Heart right ventricle (tissue), 16 donors: ENCODE measurements at regions not wholly inside any gene's neighbourhood (a gene's known extent, or its start where the extent isn't known, plus 50 kb on each side); places are given as distances from the start of the nearest gene placed in this dataset.

ENCODE experiments used
- ATAC-seq, 8 donors: fragments of 200-7000 bp; cut with Tn5 transposase; one replicate each; pipeline ENCODE4 v1.9.1; 2020; ENCODE audit warnings: mild to moderate bottlenecking in 8 of 8, moderate library complexity in 8 of 8, moderate number of reproducible peaks in 1 of 8
- DNase-seq, 2 donors: peaks; one replicate each; pipeline ENCODE4 v3.0.0-alpha.2; 2020
- H3K27ac ChIP-seq, 10 donors: fragments of 200-600 bp; sonication (generic) in 2 of 10; one replicate each; pipeline versions ENCODE4 v1.5.0 to v1.8.0; 2020 to 2022; ENCODE audit warnings: mild to moderate bottlenecking in 3 of 10
- H3K27me3 ChIP-seq, 7 donors: fragments of 200-600 bp; one replicate each; pipeline ENCODE4 v1.8.0; 2021 to 2022; ENCODE audit warnings: mild to moderate bottlenecking in 2 of 7
- H3K36me3 ChIP-seq, 9 donors: fragments of 200-600 bp; sonication (generic) in 1 of 9; one replicate each; pipeline versions ENCODE4 v1.5.0 to v1.8.0; 2020 to 2022; ENCODE audit warnings: mild to moderate bottlenecking in 2 of 9
- H3K4me1 ChIP-seq, 9 donors: fragments of 200-600 bp; sonication (generic) in 1 of 9; one replicate each; pipeline versions ENCODE4 v1.5.0 to v1.8.0; 2020 to 2022; ENCODE audit warnings: mild to moderate bottlenecking in 4 of 9
- H3K4me3 ChIP-seq, 10 donors: fragments of 200-600 bp; sonication (generic) in 2 of 10; one replicate each; pipeline versions ENCODE4 v1.5.0 to v1.8.0; 2020 to 2022; ENCODE audit warnings: mild to moderate bottlenecking in 7 of 10, moderate library complexity in 2 of 10
- H3K9me3 ChIP-seq, 11 donors: fragments of 200-600 bp in 10 of 11; sonication (generic) in 2 of 11; one replicate each; pipeline versions ENCODE4 v1.5.0 to v1.8.0; 2013 to 2022; ENCODE audit warnings: mild to moderate bottlenecking in 2 of 11, control low read depth in 1 of 11, moderate library complexity in 1 of 11
- WGBS, 2 donors: extraction: QIAGEN DNeasy Blood & Tissue Kit; methylation state at CpG; one replicate each; pipeline ENCODE4 v1.1.7; 2013; ENCODE audit warnings: inconsistent platforms in 1 of 2; 5-methylcytosine and 5-hydroxymethylcytosine counted together
- intact Hi-C, 10 donors: fragments of 100-400 bp; cut with DNase I; formaldehyde crosslinking; loops; one replicate each; pipeline versions ENCODE4 v1.11.1 to v1.14.2; 2022
- TF ChIP-seq, protein P1 (sequence below), 9 donors: fragments of 200-600 bp; sonication (generic) in 2 of 9; IDR thresholded peaks; one replicate each; pipeline versions ENCODE4 v1.5.0 to v1.8.0; 2021 to 2022; ENCODE audit warnings: antibody characterized with exemption in 9 of 9, mild to moderate bottlenecking in 5 of 9, moderate library complexity in 1 of 9
- donor health status: Arrhythmogenic right ventricular cardiomyopathy.
- donor health status: ischemic (EF 13 %, LVEDD 7.1; RV severe dilation, severe dysfunction).
- donor health status: healthy with polysubstance abuse.
- donor health status: DM: no; HTN: yes; CAD: no.
- donor health status: DM: no; HTN: no; CAD: no.
- donor health status: ischemic (EF 25% LVEDD 6.9; RV normal size, moderate dysfunction).
- donor health status: ischemic (EF 25% LVEDD 5.7; RV mildly dilated, moderate dysfunction).
- donor health status: healthy.
- donor health status: DM: yes; HTN: yes; CAD: no.
- donor health status: Ischemic cardiomyopathy.
- donor health status: ischemic (EF 35%, LVEDD 5.7; RV mildly dilated, moderate dysfunction).
- donor health status: nonischemic (EF 11% LVEDD 7.7; RV severe dilation, severe dysfunction).
- donor health status: DM: yes; HTN: yes; CAD: no.
- donor health status: PGD.
- donor health status: ischemic (EF 29% LVEDD 5.4; RV normal size, mild dysfunction).
- donor health status: nonischemic (EF 23%, LVEDD 6.1; RV moderate dilation, normal function).

GRCh38 chr9:7332780-7333179, 466.8 kb downstream of the DMAC1 start:
- Histone ChIP-seq H3K9me3 (peaks cover 0 to 3% (median 0%) of the 10 kb centered on the region in 11 donors), H3K36me3 (no peaks in the 10 kb centered on the region), H3K27ac (no peak overlapping the region), H3K4me3 (no peak overlapping the region), H3K4me1 (peaks cover 0 to 16% (median 0%) of the 10 kb centered on the region in 9 donors), H3K27me3 (no peaks in the 10 kb centered on the region)
- ATAC-seq (no peak), DNase-seq (no peak)
- intact Hi-C loops: no loop called here
- TF ChIP-seq, protein P1, sequence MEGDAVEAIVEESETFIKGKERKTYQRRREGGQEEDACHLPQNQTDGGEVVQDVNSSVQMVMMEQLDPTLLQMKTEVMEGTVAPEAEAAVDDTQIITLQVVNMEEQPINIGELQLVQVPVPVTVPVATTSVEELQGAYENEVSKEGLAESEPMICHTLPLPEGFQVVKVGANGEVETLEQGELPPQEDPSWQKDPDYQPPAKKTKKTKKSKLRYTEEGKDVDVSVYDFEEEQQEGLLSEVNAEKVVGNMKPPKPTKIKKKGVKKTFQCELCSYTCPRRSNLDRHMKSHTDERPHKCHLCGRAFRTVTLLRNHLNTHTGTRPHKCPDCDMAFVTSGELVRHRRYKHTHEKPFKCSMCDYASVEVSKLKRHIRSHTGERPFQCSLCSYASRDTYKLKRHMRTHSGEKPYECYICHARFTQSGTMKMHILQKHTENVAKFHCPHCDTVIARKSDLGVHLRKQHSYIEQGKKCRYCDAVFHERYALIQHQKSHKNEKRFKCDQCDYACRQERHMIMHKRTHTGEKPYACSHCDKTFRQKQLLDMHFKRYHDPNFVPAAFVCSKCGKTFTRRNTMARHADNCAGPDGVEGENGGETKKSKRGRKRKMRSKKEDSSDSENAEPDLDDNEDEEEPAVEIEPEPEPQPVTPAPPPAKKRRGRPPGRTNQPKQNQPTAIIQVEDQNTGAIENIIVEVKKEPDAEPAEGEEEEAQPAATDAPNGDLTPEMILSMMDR (IDR thresholded peaks at IDR 0.05): no peak

- Histone ChIP-seq H3K36me3 (no peaks in the 10 kb centered on the region), H3K27me3 (no peaks in the 10 kb centered on the region), H3K9me3 (peaks cover 0 to 3% (median 0%) of the 10 kb centered on the region in 11 donors), H3K27ac (no peak overlapping the region), H3K4me1 (no peaks in the 10 kb centered on the region), H3K4me3 (no peak overlapping the region)
- intact Hi-C loops: loop anchor here in 1 of 10 donors (10.0 kb wide), 1 partner anchor 196 kb away; no protein-coding TSS in a partner anchor
- DNase-seq (no peak), ATAC-seq (no peak)
- TF ChIP-seq, protein P1 (IDR thresholded peaks at IDR 0.05): no peak
These were observed 471.1 kb downstream of the DMAC1 start for GRCh38 chr9:7328453-7328852.

- intact Hi-C loops: loop anchor here in 1 of 10 donors (10.0 kb wide), 1 partner anchor 199 kb away; no protein-coding TSS in a partner anchor
- DNase-seq (no peak), ATAC-seq (no peak)
- peaks cover 0 to 3% (median 0%) of the 10 kb centered on the region in 11 donors for H3K9me3 ChIP-seq
- H3K27ac ChIP-seq: no peak overlapping the region
- TF ChIP-seq, protein P1 (IDR thresholded peaks at IDR 0.05): no peak
- H3K36me3 ChIP-seq: no peaks in the 10 kb centered on the region
- no peaks in the 10 kb centered on the region for H3K4me1 ChIP-seq
- WGBS, 2 donors: 90 to 93% methylated on average over 1 of the region's 1 CpG
- no peak overlapping the region for H3K4me3 ChIP-seq
- no peaks in the 10 kb centered on the region for H3K27me3 ChIP-seq
These were observed 473.6 kb downstream of the DMAC1 start for GRCh38 chr9:7325995-7326394.

GRCh38 chr9:7324152-7324598, 475.4 kb downstream of the DMAC1 start:
- ATAC-seq (peak in 4 of 8 donors; percentile 45 to 71 (median 53)), DNase-seq (no peak)
- Histone ChIP-seq H3K27me3 (no peaks in the 10 kb centered on the region), H3K4me1 (peaks cover 0 to 2% (median 0%) of the 10 kb centered on the region in 9 donors), H3K36me3 (no peaks in the 10 kb centered on the region), H3K9me3 (peaks cover 0 to 3% (median 0%) of the 10 kb centered on the region in 11 donors), H3K4me3 (no peak overlapping the region), H3K27ac (peak overlapping the region in 4 of 10 donors; percentile 7 to 65 (median 22))
- intact Hi-C loops: loop anchor here in 1 of 10 donors (10.0 kb wide), 1 partner anchor 201 kb away; no protein-coding TSS in a partner anchor
- TF ChIP-seq, protein P1 (IDR thresholded peaks at IDR 0.05): no peak
- 73 to 80% methylated on average over 3 of the region's 3 CpGs for WGBS, 2 donors
